ENCODE measurements at regions not wholly inside any gene's neighbourhood (a gene's known extent, or its start where the extent isn't known, plus 50 kb on each side); places are given as distances from the start of the nearest gene placed in this dataset.
"Not testable (repeated sequence)": the region's sequence is repeated elsewhere in the genome, so short reads cannot be mapped to it uniquely, and the experiment has no call there.

- no peaks in the 10 kb centered on the region for H3K36me3 ChIP-seq (ENCODE audit: control insufficient read depth in 2 of 3, insufficient read depth in 3 of 3, low read length in 3 of 3)
- intact Hi-C loops (cut with DNase I): no loop called here
- no peaks in the 10 kb centered on the region for H3K4me1 ChIP-seq (ENCODE audit: control insufficient read depth in 2 of 3, insufficient read depth in 2 of 3, low read depth in 1 of 3, low read length in 3 of 3)
- no peak for TF ChIP-seq CTCF (IDR thresholded peaks at IDR 0.05; ENCODE audit: borderline replicate concordance, extremely low read depth, insufficient read depth)
- FAIRE-seq (no peak), DNase-seq (no peak)
- H3K27ac ChIP-seq (ENCODE audit: low read depth in 2 of 2, low read length in 2 of 2): no peak overlapping the region
- H3K9me3 ChIP-seq (ENCODE audit: control insufficient read depth in 2 of 3, insufficient read depth in 1 of 3, low read length in 3 of 3): no peaks in the 10 kb centered on the region
- no peak overlapping the region for H3K9ac ChIP-seq (ENCODE audit: low read length in 3 of 3)
- no peak overlapping the region for H3K4me3 ChIP-seq (ENCODE audit: low read length in 3 of 3)
- H3K27me3 ChIP-seq (ENCODE audit: control insufficient read depth, insufficient read depth, low read length): no peaks in the 10 kb centered on the region
These were observed 121.4 kb downstream of the ADSS2 start for GRCh38 chr1:244330318-244330625.

- intact Hi-C loops (cut with DNase I); H3K9me3 ChIP-seq (ENCODE audit: control insufficient read depth in 2 of 3, insufficient read depth in 1 of 3, low read length in 3 of 3); DNase-seq; H3K4me3 ChIP-seq (ENCODE audit: low read length in 3 of 3); H3K27me3 ChIP-seq (ENCODE audit: control insufficient read depth, insufficient read depth, low read length); FAIRE-seq; H3K9ac ChIP-seq (ENCODE audit: low read length in 3 of 3); H3K27ac ChIP-seq (ENCODE audit: low read depth in 2 of 2, low read length in 2 of 2); H3K4me1 ChIP-seq (ENCODE audit: control insufficient read depth in 2 of 3, insufficient read depth in 2 of 3, low read depth in 1 of 3, low read length in 3 of 3); H3K36me3 ChIP-seq (ENCODE audit: control insufficient read depth in 2 of 3, insufficient read depth in 3 of 3, low read length in 3 of 3): not testable (repeated sequence)
These were observed 118.9 kb downstream of the ADSS2 start for GRCh38 chr1:244332761-244333160.

- intact Hi-C loops (cut with DNase I); DNase-seq; H3K9ac ChIP-seq (ENCODE audit: low read length in 3 of 3); H3K36me3 ChIP-seq (ENCODE audit: control insufficient read depth in 2 of 3, insufficient read depth in 3 of 3, low read length in 3 of 3); H3K27ac ChIP-seq (ENCODE audit: low read depth in 2 of 2, low read length in 2 of 2); H3K4me1 ChIP-seq (ENCODE audit: control insufficient read depth in 2 of 3, insufficient read depth in 2 of 3, low read depth in 1 of 3, low read length in 3 of 3); H3K27me3 ChIP-seq (ENCODE audit: control insufficient read depth, insufficient read depth, low read length); H3K4me3 ChIP-seq (ENCODE audit: low read length in 3 of 3); FAIRE-seq; H3K9me3 ChIP-seq (ENCODE audit: control insufficient read depth in 2 of 3, insufficient read depth in 1 of 3, low read length in 3 of 3): not testable (repeated sequence)
These were observed 117.4 kb downstream of the ADSS2 start for GRCh38 chr1:244334315-244334714.

DNA sequence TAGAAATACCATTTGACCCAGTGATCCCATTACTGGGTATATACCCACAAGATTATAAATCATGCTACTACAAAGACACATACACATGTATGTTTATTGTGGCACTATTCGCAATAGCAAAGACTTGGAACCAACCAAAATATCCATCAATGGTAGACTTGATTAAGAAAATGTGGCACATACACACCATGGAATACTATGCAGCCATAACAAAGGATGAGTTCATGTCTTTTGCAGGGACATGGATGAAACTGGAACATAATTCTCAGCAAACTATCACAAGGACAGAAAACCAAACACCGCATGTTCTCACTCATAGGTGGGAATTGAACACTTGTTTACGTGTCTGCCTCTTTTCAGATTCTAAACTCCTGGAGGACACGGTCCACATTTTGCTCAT lies 116.9 kb downstream of the ADSS2 start:
- FAIRE-seq; DNase-seq; H3K4me1 ChIP-seq (ENCODE audit: control insufficient read depth in 2 of 3, insufficient read depth in 2 of 3, low read depth in 1 of 3, low read length in 3 of 3); H3K27me3 ChIP-seq (ENCODE audit: control insufficient read depth, insufficient read depth, low read length); H3K36me3 ChIP-seq (ENCODE audit: control insufficient read depth in 2 of 3, insufficient read depth in 3 of 3, low read length in 3 of 3); intact Hi-C loops (cut with DNase I); H3K9ac ChIP-seq (ENCODE audit: low read length in 3 of 3); H3K9me3 ChIP-seq (ENCODE audit: control insufficient read depth in 2 of 3, insufficient read depth in 1 of 3, low read length in 3 of 3); H3K27ac ChIP-seq (ENCODE audit: low read depth in 2 of 2, low read length in 2 of 2); H3K4me3 ChIP-seq (ENCODE audit: low read length in 3 of 3): not testable (repeated sequence)

GRCh38 chr1:244335456-244335855 lies 116.3 kb downstream of the ADSS2 start:
- H3K9ac ChIP-seq (ENCODE audit: low read length in 3 of 3): no peak overlapping the region
- no peak for FAIRE-seq
- H3K36me3 ChIP-seq (ENCODE audit: control insufficient read depth in 2 of 3, insufficient read depth in 3 of 3, low read length in 3 of 3): no peaks in the 10 kb centered on the region
- H3K4me1 ChIP-seq (ENCODE audit: control insufficient read depth in 2 of 3, insufficient read depth in 2 of 3, low read depth in 1 of 3, low read length in 3 of 3): no peaks in the 10 kb centered on the region
- no peak for DNase-seq
- no peaks in the 10 kb centered on the region for H3K27me3 ChIP-seq (ENCODE audit: control insufficient read depth, insufficient read depth, low read length)
- no peak overlapping the region for H3K27ac ChIP-seq (ENCODE audit: low read depth in 2 of 2, low read length in 2 of 2)
- TF ChIP-seq CTCF (IDR thresholded peaks at IDR 0.05; ENCODE audit: borderline replicate concordance, extremely low read depth, insufficient read depth): no peak
- H3K4me3 ChIP-seq (ENCODE audit: low read length in 3 of 3): no peak overlapping the region
- intact Hi-C loops (cut with DNase I): no loop called here
- no peaks in the 10 kb centered on the region for H3K9me3 ChIP-seq (ENCODE audit: control insufficient read depth in 2 of 3, insufficient read depth in 1 of 3, low read length in 3 of 3)

Data from kidney (tissue), 13 donors.